A549 (cell line): ENCODE measurements at regions not wholly inside any gene's neighbourhood (a gene's known extent, or its start where the extent isn't known, plus 50 kb on each side); places are given as distances from the start of the nearest gene placed in this dataset.

Source experiments
- ATAC-seq, 2 experiments: fragments of 200-7000 bp in 1 of 2; fragments of >200 bp in 1 of 2; cut with Nextera tagmentation in 1 of 2; cut with Tn5 transposase in 1 of 2; 3 replicates each; pipeline versions ENCODE4 v1.8.0 to v1.9.1; 2018 to 2020; ENCODE audit warnings: mild to moderate bottlenecking in 1 of 2, moderate library complexity in 1 of 2
- CTCF ChIA-PET: fragments of 300-600 bp; sonication (Branson Sonifier 250); formaldehyde crosslinking; extraction: SDS; loops from one replicate; lab custom pipeline; 2021; ENCODE audit warnings: antibody characterized with exemption, inconsistent platforms; lab: Yijun Ruan, JAX
- POLR2A ChIA-PET: fragments of 350-600 bp; formaldehyde crosslinking; extraction: SDS; loops from one replicate; lab custom pipeline; 2021; ENCODE audit warnings: antibody characterized with exemption, inconsistent platforms; lab: Yijun Ruan, JAX
- DNase-seq, 2 experiments: peaks; one replicate each; pipeline versions ENCODE4 v3.0.0 to v3.0.0-alpha.2; 2011 to 2016; ENCODE audit warnings: low read depth in 1 of 2, low spot score in 1 of 2
- FAIRE-seq: peaks from 2 replicates; lab custom pipeline; 2011; peaks lifted over from hg19 to GRCh38; lab: Jason Lieb, UNC
- H3K27ac ChIP-seq, 2 experiments: fragments of >200 bp; sonication (Bioruptor Twin); formaldehyde crosslinking; 3 replicates each; pipeline ENCODE4 v1.5.1; 2016 to 2017
- H3K4me1 ChIP-seq: fragments of >200 bp; sonication (Bioruptor Twin); formaldehyde crosslinking; 3 replicates; pipeline ENCODE4 v1.6.1; 2016
- H3K4me2 ChIP-seq: fragments of >200 bp; sonication (Bioruptor Twin); formaldehyde crosslinking; 3 replicates; pipeline ENCODE4 v1.6.1; 2016
- H3K4me3 ChIP-seq: fragments of >200 bp; sonication (Bioruptor Twin); formaldehyde crosslinking; 3 replicates; pipeline ENCODE4 v1.5.1; 2016
- H3K9me3 ChIP-seq: fragments of >200 bp; sonication (Bioruptor Twin); formaldehyde crosslinking; 3 replicates; pipeline ENCODE4 v1.6.1; 2016
- BHLHE40 ChIP-seq: IDR thresholded peaks from 2 replicates; pipeline ENCODE4 v1.6.1; 2012; ENCODE audit warnings: low read depth, low read length, inconsistent platforms
- CHD2 ChIP-seq: fragments of 150-350 bp; IDR thresholded peaks from 2 replicates; pipeline ENCODE4 v1.6.1; 2014; ENCODE audit warnings: low read length; ENCODE audit not compliant: partially characterized antibody
- CHD4 ChIP-seq: fragments of 200-600 bp; sonication (generic); IDR thresholded peaks from 2 replicates; pipeline ENCODE4 v1.6.1; 2016; ENCODE audit warnings: antibody characterized with exemption, mild to moderate bottlenecking, borderline replicate concordance
- EHF ChIP-seq: fragments of 250-450 bp; sonication (Bioruptor Pico); IDR thresholded peaks from 2 replicates; pipeline ENCODE4 v1.5.0; 2020; ENCODE audit warnings: mild to moderate bottlenecking
- ESRRA ChIP-seq: fragments of 150-350 bp; IDR thresholded peaks from 2 replicates; pipeline ENCODE4 v1.6.1; 2014; ENCODE audit warnings: mild to moderate bottlenecking, low read length, borderline replicate concordance
- FOSB ChIP-seq: fragments of 250-450 bp; sonication (Bioruptor Pico); IDR thresholded peaks from 2 replicates; pipeline ENCODE4 v1.5.0; 2020; ENCODE audit warnings: mild to moderate bottlenecking, moderate library complexity
- HES2 ChIP-seq: fragments of >200 bp; sonication (Bioruptor Twin); formaldehyde crosslinking; IDR thresholded peaks from 2 replicates; pipeline ENCODE4 v1.6.1; 2016
- HEYL ChIP-seq: fragments of 250-450 bp; sonication (Bioruptor Pico); IDR thresholded peaks from 2 replicates; pipeline ENCODE4 v1.8.0; 2021; ENCODE audit warnings: mild to moderate bottlenecking, moderate library complexity
- HOXA7 ChIP-seq: fragments of 250-450 bp; sonication (Bioruptor Pico); IDR thresholded peaks from 2 replicates; pipeline ENCODE4 v1.5.0; 2020; ENCODE audit warnings: mild to moderate bottlenecking, moderate library complexity
- MYC ChIP-seq: IDR thresholded peaks from 2 replicates; pipeline ENCODE4 v1.6.1; 2012; ENCODE audit warnings: mild to moderate bottlenecking, inconsistent platforms, low read length, improper control_type of control experiment, borderline replicate concordance
- NFE2L2 ChIP-seq: fragments of 150-350 bp; conservative IDR thresholded peaks from 2 replicates; pipeline ENCODE4 v1.6.1; 2014; ENCODE audit warnings: low read length
- NPAS2 ChIP-seq: fragments of 250-450 bp; sonication (Bioruptor Pico); IDR thresholded peaks from 2 replicates; pipeline ENCODE4 v1.8.0; 2022; ENCODE audit warnings: mild to moderate bottlenecking, moderate library complexity, borderline replicate concordance
- NR3C1 ChIP-seq: fragments of >200 bp; sonication (Bioruptor Twin); formaldehyde crosslinking; IDR thresholded peaks from 3 replicates; pipeline ENCODE4 v1.6.1; 2017
- PHF8 ChIP-seq: fragments of 200-600 bp; sonication (generic); IDR thresholded peaks from 2 replicates; pipeline ENCODE4 v1.6.1; 2016; ENCODE audit warnings: low read depth, mild to moderate bottlenecking, antibody characterized with exemption, moderate library complexity, borderline replicate concordance
- POLR2A ChIP-seq: IDR thresholded peaks from 2 replicates; pipeline ENCODE4 v1.6.1; 2012; ENCODE audit warnings: mild to moderate bottlenecking, low read length
- RARB ChIP-seq: fragments of 250-450 bp; sonication (Bioruptor Pico); IDR thresholded peaks from 2 replicates; pipeline ENCODE4 v1.8.0; 2021; ENCODE audit warnings: mild to moderate bottlenecking, moderate library complexity
- SMC3 ChIP-seq: fragments of >200 bp; sonication (Bioruptor Twin); formaldehyde crosslinking; IDR thresholded peaks from 3 replicates; pipeline ENCODE4 v1.6.1; 2018; ENCODE audit warnings: inconsistent platforms
- TP53 ChIP-seq: fragments of 250-450 bp; sonication (Bioruptor Pico); IDR thresholded peaks from 2 replicates; pipeline ENCODE4 v1.5.0; 2021; ENCODE audit warnings: mild to moderate bottlenecking, moderate library complexity
- WGBS: methylation state at CpG from one replicate; pipeline ENCODE4 v1.1.6; 2017; ENCODE audit errors: missing lambda C conversion rate; 5-methylcytosine and 5-hydroxymethylcytosine counted together
- TF ChIP-seq, protein P1 (sequence below): fragments of 200-600 bp; sonication (generic); IDR thresholded peaks from 2 replicates; pipeline ENCODE4 v1.6.1; 2016; ENCODE audit warnings: antibody characterized with exemption, mild to moderate bottlenecking, moderate library complexity
- TF ChIP-seq, protein P2 (sequence below): fragments of 250-450 bp; sonication (Bioruptor Pico); IDR thresholded peaks from 2 replicates; pipeline ENCODE4 v1.5.0; 2021; ENCODE audit warnings: mild to moderate bottlenecking, moderate library complexity, borderline replicate concordance

DNA sequence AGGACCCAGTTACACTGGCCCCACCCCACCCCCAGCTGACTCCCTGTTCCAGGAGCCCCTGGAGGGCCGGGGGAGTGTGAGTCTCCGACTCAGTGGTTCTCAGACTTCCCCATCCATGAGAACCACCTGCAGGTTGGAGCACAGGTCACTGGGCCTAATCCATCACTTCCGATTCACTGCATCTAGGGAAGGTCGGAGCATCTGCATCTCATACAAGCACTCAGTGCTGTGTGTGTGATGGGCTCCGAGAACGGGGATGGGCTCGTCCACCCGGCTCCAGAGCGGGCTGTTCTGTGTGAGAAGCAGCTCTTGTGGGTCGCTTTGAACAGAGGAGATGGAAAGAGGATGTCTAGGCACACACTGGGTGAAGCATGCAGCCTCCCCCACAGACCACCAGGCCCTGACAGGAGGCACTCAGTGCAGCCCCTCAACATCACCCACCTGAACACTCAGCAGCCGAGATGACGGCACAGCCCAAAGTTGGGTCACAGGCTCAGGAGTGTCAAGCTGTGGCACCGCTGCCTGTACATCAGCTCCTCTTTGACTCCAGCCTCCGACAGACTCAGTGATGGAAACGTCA, 541.4 kb downstream of the BRD1 start:
- Histone ChIP-seq H3K27ac (no peak overlapping the region), H3K4me1 (peaks cover 14% of the 10 kb centered on the region), H3K4me2 (no peak overlapping the region), H3K9me3 (no peaks in the 10 kb centered on the region), H3K4me3 (no peak overlapping the region)
- WGBS = 22% methylated on average over 9 of the region's 15 CpGs
- DNase-seq = no peak
- no peak for ATAC-seq
- FAIRE-seq = no peak
- TF ChIP-seq NR3C1 (no peak), PHF8 (no peak), FOSB (CRISPR knock-in tag) (no peak), RARB (no peak), CHD2 (no peak), MYC (no peak)
- ChIA-PET POLR2A (no interaction called here), CTCF (interaction anchor here (2.9 kb wide), 1 partner anchor 19 kb away, joined by 14 read pairs; no protein-coding TSS in a partner anchor)

- POLR2A ChIA-PET = no interaction called here
- H3K4me3 ChIP-seq = no peak overlapping the region
- no peak for DNase-seq
- 57% methylated on average over 14 of the region's 15 CpGs for WGBS
- CTCF ChIA-PET = no interaction called here
- H3K4me2 ChIP-seq = no peak overlapping the region
- H3K27ac ChIP-seq = no peak overlapping the region
- TF ChIP-seq POLR2A (no peak), NFE2L2 (no peak), HOXA7 (CRISPR knock-in tag) (no peak), HEYL (no peak), ESRRA (no peak), TP53 (CRISPR knock-in tag) (no peak), NR3C1 (no peak), BHLHE40 (no peak), NPAS2 (no peak), SMC3 (no peak)
- TF ChIP-seq, protein P1, sequence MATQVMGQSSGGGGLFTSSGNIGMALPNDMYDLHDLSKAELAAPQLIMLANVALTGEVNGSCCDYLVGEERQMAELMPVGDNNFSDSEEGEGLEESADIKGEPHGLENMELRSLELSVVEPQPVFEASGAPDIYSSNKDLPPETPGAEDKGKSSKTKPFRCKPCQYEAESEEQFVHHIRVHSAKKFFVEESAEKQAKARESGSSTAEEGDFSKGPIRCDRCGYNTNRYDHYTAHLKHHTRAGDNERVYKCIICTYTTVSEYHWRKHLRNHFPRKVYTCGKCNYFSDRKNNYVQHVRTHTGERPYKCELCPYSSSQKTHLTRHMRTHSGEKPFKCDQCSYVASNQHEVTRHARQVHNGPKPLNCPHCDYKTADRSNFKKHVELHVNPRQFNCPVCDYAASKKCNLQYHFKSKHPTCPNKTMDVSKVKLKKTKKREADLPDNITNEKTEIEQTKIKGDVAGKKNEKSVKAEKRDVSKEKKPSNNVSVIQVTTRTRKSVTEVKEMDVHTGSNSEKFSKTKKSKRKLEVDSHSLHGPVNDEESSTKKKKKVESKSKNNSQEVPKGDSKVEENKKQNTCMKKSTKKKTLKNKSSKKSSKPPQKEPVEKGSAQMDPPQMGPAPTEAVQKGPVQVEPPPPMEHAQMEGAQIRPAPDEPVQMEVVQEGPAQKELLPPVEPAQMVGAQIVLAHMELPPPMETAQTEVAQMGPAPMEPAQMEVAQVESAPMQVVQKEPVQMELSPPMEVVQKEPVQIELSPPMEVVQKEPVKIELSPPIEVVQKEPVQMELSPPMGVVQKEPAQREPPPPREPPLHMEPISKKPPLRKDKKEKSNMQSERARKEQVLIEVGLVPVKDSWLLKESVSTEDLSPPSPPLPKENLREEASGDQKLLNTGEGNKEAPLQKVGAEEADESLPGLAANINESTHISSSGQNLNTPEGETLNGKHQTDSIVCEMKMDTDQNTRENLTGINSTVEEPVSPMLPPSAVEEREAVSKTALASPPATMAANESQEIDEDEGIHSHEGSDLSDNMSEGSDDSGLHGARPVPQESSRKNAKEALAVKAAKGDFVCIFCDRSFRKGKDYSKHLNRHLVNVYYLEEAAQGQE = no peak
- FAIRE-seq = no peak
- H3K4me1 ChIP-seq = peaks cover 18% of the 10 kb centered on the region
- peaks cover 1% of the 10 kb centered on the region; the same call in 2 of the 3 replicates for H3K9me3 ChIP-seq
- no peak for ATAC-seq
Measured at GRCh38 chr22:49284931-49285330, 542.7 kb downstream of the BRD1 start.

DNA sequence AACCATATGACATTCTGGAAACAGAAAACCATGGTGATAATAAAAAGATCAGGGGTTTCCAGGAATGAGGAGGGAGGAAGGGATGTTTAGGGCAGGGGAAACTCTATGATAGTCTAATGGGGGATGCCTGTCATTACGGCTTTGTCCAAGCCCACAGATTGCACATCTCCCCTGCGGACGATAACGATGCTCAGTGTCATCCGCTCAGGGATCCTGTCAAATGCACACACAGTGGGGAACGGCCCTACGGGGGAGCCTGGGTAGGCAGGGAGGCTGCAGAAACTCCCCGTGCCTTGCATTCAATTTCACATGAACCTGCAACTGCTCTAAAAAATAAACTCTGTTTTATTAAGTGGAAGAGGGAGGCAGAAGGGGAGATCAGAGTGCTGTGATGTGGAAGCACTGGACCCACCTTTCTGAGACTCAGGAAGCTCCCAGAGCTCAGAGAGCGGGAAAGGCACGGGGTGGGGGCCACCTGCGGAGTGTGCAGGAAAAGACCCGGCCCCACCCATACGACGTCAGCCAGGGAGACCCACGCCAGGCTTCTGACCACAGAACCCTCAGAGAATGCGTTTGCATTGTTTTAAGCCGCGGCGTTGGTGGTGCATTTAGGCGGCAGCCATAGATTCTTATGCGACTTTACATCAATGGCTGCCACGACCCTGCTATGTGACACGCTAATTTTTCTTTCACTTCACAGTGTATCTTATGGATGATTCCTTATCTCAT, 543.5 kb downstream of the BRD1 start:
- TF ChIP-seq EHF (CRISPR knock-in tag) = no peak
- no peak for TF ChIP-seq CHD4
- TF ChIP-seq HES2 = no peak
- TF ChIP-seq, protein P2, sequence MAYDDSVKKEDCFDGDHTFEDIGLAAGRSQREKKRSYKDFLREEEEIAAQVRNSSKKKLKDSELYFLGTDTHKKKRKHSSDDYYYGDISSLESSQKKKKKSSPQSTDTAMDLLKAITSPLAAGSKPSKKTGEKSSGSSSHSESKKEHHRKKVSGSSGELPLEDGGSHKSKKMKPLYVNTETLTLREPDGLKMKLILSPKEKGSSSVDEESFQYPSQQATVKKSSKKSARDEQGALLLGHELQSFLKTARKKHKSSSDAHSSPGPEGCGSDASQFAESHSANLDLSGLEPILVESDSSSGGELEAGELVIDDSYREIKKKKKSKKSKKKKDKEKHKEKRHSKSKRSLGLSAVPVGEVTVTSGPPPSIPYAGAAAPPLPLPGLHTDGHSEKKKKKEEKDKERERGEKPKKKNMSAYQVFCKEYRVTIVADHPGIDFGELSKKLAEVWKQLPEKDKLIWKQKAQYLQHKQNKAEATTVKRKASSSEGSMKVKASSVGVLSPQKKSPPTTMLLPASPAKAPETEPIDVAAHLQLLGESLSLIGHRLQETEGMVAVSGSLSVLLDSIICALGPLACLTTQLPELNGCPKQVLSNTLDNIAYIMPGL (CRISPR knock-in tag) = no peak
- TF ChIP-seq, all 56 proteins: peak for 0
- DNase-seq = no peak
- Histone ChIP-seq H3K27ac (no peak overlapping the region), H3K4me3 (no peak overlapping the region), H3K9me3 (peaks cover 5% of the 10 kb centered on the region; the same call in 2 of the 3 replicates), H3K4me2 (no peak overlapping the region), H3K4me1 (peaks cover 18% of the 10 kb centered on the region)
- POLR2A ChIA-PET = no interaction called here
- no peak for ATAC-seq
- no peak for FAIRE-seq
- 62% methylated on average over 18 of the region's 23 CpGs for WGBS
- CTCF ChIA-PET = no interaction called here
